ENCODE measurements at regions not wholly inside any gene's neighbourhood (a gene's known extent, or its start where the extent isn't known, plus 50 kb on each side); places are given as distances from the start of the nearest gene placed in this dataset.

- no peak for TF ChIP-seq CTCF (IDR thresholded peaks at IDR 0.05)
Observed at GRCh38 chr6:18674346-18674745, 287.2 kb downstream of the RNF144B start.

GRCh38 chr6:18675881-18676280 is 288.7 kb downstream of the RNF144B start:
- TF ChIP-seq CTCF (IDR thresholded peaks at IDR 0.05) = no peak

GRCh38 chr6:18676548-18676947 is 289.4 kb downstream of the RNF144B start:
- no peak for TF ChIP-seq CTCF (IDR thresholded peaks at IDR 0.05)

GRCh38 chr6:18680842-18681241 is 293.7 kb downstream of the RNF144B start:
- TF ChIP-seq CTCF (IDR thresholded peaks at IDR 0.05) = no peak

- no peak for TF ChIP-seq CTCF (IDR thresholded peaks at IDR 0.05)
Observed at GRCh38 chr6:18681832-18682503, 294.8 kb downstream of the RNF144B start.

- TF ChIP-seq CTCF (IDR thresholded peaks at IDR 0.05) = no peak
Observed at GRCh38 chr6:18684343-18684742, 297.2 kb downstream of the RNF144B start.

- TF ChIP-seq CTCF (IDR thresholded peaks at IDR 0.05) = no peak
Observed at GRCh38 chr6:18692929-18693685, 306.0 kb downstream of the RNF144B start.
